ENCODE measurements at regions not wholly inside any gene's neighbourhood (a gene's known extent, or its start where the extent isn't known, plus 50 kb on each side); places are given as distances from the start of the nearest gene placed in this dataset.

GRCh38 chr3:16813336-16813735 is 71.4 kb upstream of the PLCL2 start:
- TF ChIP-seq CTCF (conservative IDR thresholded peaks at IDR 0.05): no peak
- no peak for TF ChIP-seq ZFX (IDR thresholded peaks at IDR 0.05)
